ENCODE measurements at regions not wholly inside any gene's neighbourhood (a gene's known extent, or its start where the extent isn't known, plus 50 kb on each side); places are given as distances from the start of the nearest gene placed in this dataset.
"Not testable (repeated sequence)": the region's sequence is repeated elsewhere in the genome, so short reads cannot be mapped to it uniquely, and the experiment has no call there.

- no peak for FAIRE-seq
- no peak for DNase-seq (ENCODE audit: insufficient read length, low spot score)
These were observed 107.4 kb upstream of the SGCD start for GRCh38 chr5:156219483-156220005.

- no peak for DNase-seq (ENCODE audit: insufficient read length, low spot score)
- no peak for FAIRE-seq
These were observed 105.1 kb upstream of the SGCD start for GRCh38 chr5:156221816-156222215.

- no peak for FAIRE-seq
- DNase-seq (ENCODE audit: insufficient read length, low spot score), result no peak
These were observed 103.4 kb upstream of the SGCD start for GRCh38 chr5:156223547-156223946.

- DNase-seq (ENCODE audit: insufficient read length, low spot score); FAIRE-seq: not testable (repeated sequence)
These were observed 100.5 kb upstream of the SGCD start for GRCh38 chr5:156226485-156226884.

DNA sequence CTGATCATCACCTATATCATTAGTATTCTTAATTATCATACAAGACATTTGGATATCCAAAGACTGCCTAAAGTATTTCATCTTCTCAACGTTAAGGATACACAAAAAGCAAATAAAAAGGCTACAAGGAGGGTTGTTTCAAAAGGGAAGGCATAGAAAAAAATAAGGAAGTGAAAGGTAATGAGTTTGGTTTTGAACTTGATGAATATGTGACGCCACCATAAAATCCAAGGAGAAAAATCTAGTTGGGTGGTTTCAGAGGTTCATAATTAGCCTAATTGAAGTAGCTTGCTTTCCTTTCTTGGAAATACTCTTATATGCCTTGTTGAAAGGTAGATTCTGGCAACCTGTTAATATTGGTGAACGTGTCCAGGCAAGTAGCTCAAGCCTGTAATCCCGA is 96.1 kb upstream of the SGCD start:
- DNase-seq (ENCODE audit: insufficient read length, low spot score), result no peak
- FAIRE-seq, result no peak

- FAIRE-seq (no peak), DNase-seq (ENCODE audit: insufficient read length, low spot score) (no peak)
These were observed 94.6 kb upstream of the SGCD start for GRCh38 chr5:156232251-156232869.

DNA sequence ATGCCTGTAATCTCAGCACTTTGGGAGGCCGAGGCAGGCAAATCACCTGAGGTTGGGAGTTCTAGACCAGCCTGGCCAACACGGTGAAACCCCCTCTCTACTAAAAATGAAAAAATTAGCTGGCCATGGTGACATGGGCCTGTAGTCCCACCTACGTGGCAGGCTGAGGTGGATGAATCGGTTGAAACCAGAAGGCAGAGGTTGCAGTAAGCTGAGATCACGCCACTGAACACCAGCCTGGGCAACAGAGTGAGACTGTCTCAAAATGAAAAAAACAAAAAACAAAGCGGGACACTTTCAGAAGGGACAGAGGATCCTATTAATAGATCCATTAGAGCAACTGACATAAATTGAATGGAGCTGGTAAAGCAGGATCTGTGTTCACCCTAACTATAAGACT is 89.6 kb upstream of the SGCD start:
- FAIRE-seq, result no peak
- DNase-seq (ENCODE audit: insufficient read length, low spot score), result no peak

GRCh38 chr5:156239800-156240199 is 87.2 kb upstream of the SGCD start:
- FAIRE-seq, result no peak
- DNase-seq (ENCODE audit: insufficient read length, low spot score), result no peak

DNA sequence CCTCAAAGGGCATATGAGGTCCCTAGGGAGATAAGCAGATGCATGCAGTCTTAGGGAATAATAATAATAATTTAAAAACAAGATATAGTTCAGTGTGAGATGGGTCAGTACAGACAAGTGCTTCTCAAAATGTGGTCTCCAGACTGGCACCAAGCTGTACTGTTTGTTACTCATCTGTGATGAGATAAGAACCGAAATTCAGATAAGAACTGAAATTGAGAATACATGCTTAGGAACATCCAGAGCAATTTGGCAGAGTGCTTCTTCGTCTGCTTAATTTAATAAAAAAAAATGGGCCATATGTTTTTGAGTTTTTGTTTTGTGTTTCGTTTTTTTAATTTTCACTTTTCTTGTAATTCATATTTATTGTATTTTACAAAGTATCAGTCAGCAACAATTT is 86.5 kb upstream of the SGCD start:
- DNase-seq (ENCODE audit: insufficient read length, low spot score), result no peak
- no peak for FAIRE-seq

DNA sequence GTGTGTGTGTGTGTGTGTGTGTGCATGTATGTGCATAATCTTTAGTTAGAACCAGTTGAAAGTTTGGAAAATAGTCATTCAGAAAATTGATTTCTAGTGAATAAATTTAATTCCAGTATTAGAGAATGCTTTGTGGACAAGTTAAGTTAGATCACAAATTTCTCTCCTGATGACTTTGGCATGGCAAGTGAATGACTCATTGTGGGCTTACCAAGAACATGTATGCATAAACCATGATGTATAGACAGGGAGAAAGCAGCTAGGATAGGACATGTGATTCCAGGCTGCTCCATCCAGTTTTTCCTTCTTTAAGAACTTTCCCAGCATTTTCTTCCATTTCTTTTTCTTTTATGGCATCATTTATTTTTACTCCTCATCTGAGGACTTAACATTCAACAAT is 85.7 kb upstream of the SGCD start:
- no peak for DNase-seq (ENCODE audit: insufficient read length, low spot score)
- FAIRE-seq, result no peak

- DNase-seq (ENCODE audit: insufficient read length, low spot score) (no peak), FAIRE-seq (no peak)
These were observed 81.1 kb upstream of the SGCD start for GRCh38 chr5:156245895-156246294.

- FAIRE-seq, result no peak
- DNase-seq (ENCODE audit: insufficient read length, low spot score), result no peak
These were observed 75.9 kb upstream of the SGCD start for GRCh38 chr5:156251076-156251475.

- DNase-seq (ENCODE audit: insufficient read length, low spot score), result no peak
- FAIRE-seq, result no peak
These were observed 73.8 kb upstream of the SGCD start for GRCh38 chr5:156253130-156253529.

DNA sequence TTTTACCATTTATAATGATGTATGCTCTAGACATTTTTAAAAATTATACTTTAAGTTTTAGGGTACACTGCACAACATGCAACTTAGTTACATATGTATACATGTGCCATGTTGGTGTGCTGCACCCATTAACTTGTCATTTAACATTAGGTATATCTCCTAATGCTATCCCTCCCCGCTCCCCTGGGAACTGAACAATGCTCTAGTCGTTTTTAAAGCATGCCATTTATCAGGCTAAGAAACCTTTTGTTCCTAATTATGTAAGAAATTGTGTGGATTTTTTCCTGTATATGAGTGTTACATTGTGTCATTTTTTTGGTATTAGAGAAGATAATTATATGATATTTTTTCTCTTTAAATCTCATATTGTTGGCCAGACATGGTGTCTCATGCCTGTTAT is 72.8 kb upstream of the SGCD start:
- no peak for FAIRE-seq
- DNase-seq (ENCODE audit: insufficient read length, low spot score), result no peak

- no peak for FAIRE-seq
- DNase-seq (ENCODE audit: insufficient read length, low spot score), result no peak
These were observed 70.3 kb upstream of the SGCD start for GRCh38 chr5:156256642-156257041.

GRCh38 chr5:156258934-156259333 is 68.0 kb upstream of the SGCD start:
- no peak for FAIRE-seq
- DNase-seq (ENCODE audit: insufficient read length, low spot score), result no peak

- FAIRE-seq, result no peak
These were observed 67.3 kb upstream of the SGCD start for GRCh38 chr5:156259618-156260017.

GRCh38 chr5:156261275-156261939 is 65.6 kb upstream of the SGCD start:
- DNase-seq (ENCODE audit: insufficient read length, low spot score) (no peak), FAIRE-seq (no peak)

More at GRCh38 chr5:156259618-156260017, 67.3 kb upstream of the SGCD start:
- no peak for DNase-seq (ENCODE audit: insufficient read length, low spot score)

DNA sequence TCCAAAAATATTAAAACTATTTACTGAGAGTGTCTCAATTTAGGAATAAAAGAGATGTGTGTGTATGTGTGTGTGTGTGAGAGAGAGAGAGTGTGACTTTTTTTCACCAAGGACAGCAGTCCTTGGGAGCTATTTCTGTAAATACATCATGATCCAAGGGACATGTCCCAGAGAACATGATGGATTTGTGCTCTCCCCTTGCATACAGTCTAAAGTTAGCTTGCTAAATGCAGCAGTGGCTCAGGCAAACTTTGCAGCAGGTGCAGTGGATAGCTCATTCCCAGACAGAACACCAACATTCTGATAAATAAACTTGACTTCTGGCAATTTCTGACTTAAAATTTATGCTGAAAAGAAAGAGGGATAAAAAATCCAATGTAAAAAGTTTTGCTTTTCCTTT is 55.4 kb upstream of the SGCD start:
- FAIRE-seq (no peak), DNase-seq (ENCODE audit: insufficient read length, low spot score) (no peak)

- DNase-seq (ENCODE audit: insufficient read length, low spot score), result no peak
- no peak for FAIRE-seq
These were observed 54.8 kb upstream of the SGCD start for GRCh38 chr5:156272139-156272538.

GRCh38 chr5:156273325-156273724 is 53.6 kb upstream of the SGCD start:
- DNase-seq (ENCODE audit: insufficient read length, low spot score), result no peak
- FAIRE-seq, result no peak

- FAIRE-seq, result no peak
These were observed 52.5 kb upstream of the SGCD start for GRCh38 chr5:156274453-156274852.

More at GRCh38 chr5:156274453-156274852, 52.5 kb upstream of the SGCD start:
- no peak for DNase-seq (ENCODE audit: insufficient read length, low spot score)

Measured in GM19239 (cell line).